Heart right ventricle (tissue), 16 donors: ENCODE measurements at regions not wholly inside any gene's neighbourhood (a gene's known extent, or its start where the extent isn't known, plus 50 kb on each side); places are given as distances from the start of the nearest gene placed in this dataset.

Source experiments
- ATAC-seq, 8 donors: fragments of 200-7000 bp; cut with Tn5 transposase; one replicate each; pipeline ENCODE4 v1.9.1; 2020; ENCODE audit warnings: mild to moderate bottlenecking in 8 of 8, moderate library complexity in 8 of 8, moderate number of reproducible peaks in 1 of 8
- DNase-seq, 2 donors: peaks; one replicate each; pipeline ENCODE4 v3.0.0-alpha.2; 2020
- H3K27ac ChIP-seq, 10 donors: fragments of 200-600 bp; sonication (generic) in 2 of 10; one replicate each; pipeline versions ENCODE4 v1.5.0 to v1.8.0; 2020 to 2022; ENCODE audit warnings: mild to moderate bottlenecking in 3 of 10
- H3K27me3 ChIP-seq, 7 donors: fragments of 200-600 bp; one replicate each; pipeline ENCODE4 v1.8.0; 2021 to 2022; ENCODE audit warnings: mild to moderate bottlenecking in 2 of 7
- H3K36me3 ChIP-seq, 9 donors: fragments of 200-600 bp; sonication (generic) in 1 of 9; one replicate each; pipeline versions ENCODE4 v1.5.0 to v1.8.0; 2020 to 2022; ENCODE audit warnings: mild to moderate bottlenecking in 2 of 9
- H3K4me1 ChIP-seq, 9 donors: fragments of 200-600 bp; sonication (generic) in 1 of 9; one replicate each; pipeline versions ENCODE4 v1.5.0 to v1.8.0; 2020 to 2022; ENCODE audit warnings: mild to moderate bottlenecking in 4 of 9
- H3K4me3 ChIP-seq, 10 donors: fragments of 200-600 bp; sonication (generic) in 2 of 10; one replicate each; pipeline versions ENCODE4 v1.5.0 to v1.8.0; 2020 to 2022; ENCODE audit warnings: mild to moderate bottlenecking in 7 of 10, moderate library complexity in 2 of 10
- H3K9me3 ChIP-seq, 11 donors: fragments of 200-600 bp in 10 of 11; sonication (generic) in 2 of 11; one replicate each; pipeline versions ENCODE4 v1.5.0 to v1.8.0; 2013 to 2022; ENCODE audit warnings: mild to moderate bottlenecking in 2 of 11, control low read depth in 1 of 11, moderate library complexity in 1 of 11
- WGBS, 2 donors: extraction: QIAGEN DNeasy Blood & Tissue Kit; methylation state at CpG; one replicate each; pipeline ENCODE4 v1.1.7; 2013; ENCODE audit warnings: inconsistent platforms in 1 of 2; 5-methylcytosine and 5-hydroxymethylcytosine counted together
- intact Hi-C, 10 donors: fragments of 100-400 bp; cut with DNase I; formaldehyde crosslinking; loops; one replicate each; pipeline versions ENCODE4 v1.11.1 to v1.14.2; 2022
- TF ChIP-seq, protein P1 (sequence below), 9 donors: fragments of 200-600 bp; sonication (generic) in 2 of 9; IDR thresholded peaks; one replicate each; pipeline versions ENCODE4 v1.5.0 to v1.8.0; 2021 to 2022; ENCODE audit warnings: antibody characterized with exemption in 9 of 9, mild to moderate bottlenecking in 5 of 9, moderate library complexity in 1 of 9
- donor health status: Arrhythmogenic right ventricular cardiomyopathy.
- donor health status: ischemic (EF 13 %, LVEDD 7.1; RV severe dilation, severe dysfunction).
- donor health status: healthy with polysubstance abuse.
- donor health status: DM: no; HTN: yes; CAD: no.
- donor health status: DM: no; HTN: no; CAD: no.
- donor health status: ischemic (EF 25% LVEDD 6.9; RV normal size, moderate dysfunction).
- donor health status: ischemic (EF 25% LVEDD 5.7; RV mildly dilated, moderate dysfunction).
- donor health status: healthy.
- donor health status: DM: yes; HTN: yes; CAD: no.
- donor health status: Ischemic cardiomyopathy.
- donor health status: ischemic (EF 35%, LVEDD 5.7; RV mildly dilated, moderate dysfunction).
- donor health status: nonischemic (EF 11% LVEDD 7.7; RV severe dilation, severe dysfunction).
- donor health status: DM: yes; HTN: yes; CAD: no.
- donor health status: PGD.
- donor health status: ischemic (EF 29% LVEDD 5.4; RV normal size, mild dysfunction).
- donor health status: nonischemic (EF 23%, LVEDD 6.1; RV moderate dilation, normal function).

GRCh38 chr2:8469709-8470493, 212.0 kb upstream of the ID2 start:
- Histone ChIP-seq H3K9me3 (no peaks in the 10 kb centered on the region), H3K27me3 (no peaks in the 10 kb centered on the region), H3K4me1 (peaks cover 0 to 38% (median 11%) of the 10 kb centered on the region in 9 donors), H3K36me3 (no peaks in the 10 kb centered on the region), H3K27ac (no peak overlapping the region), H3K4me3 (no peak overlapping the region)
- TF ChIP-seq, protein P1, sequence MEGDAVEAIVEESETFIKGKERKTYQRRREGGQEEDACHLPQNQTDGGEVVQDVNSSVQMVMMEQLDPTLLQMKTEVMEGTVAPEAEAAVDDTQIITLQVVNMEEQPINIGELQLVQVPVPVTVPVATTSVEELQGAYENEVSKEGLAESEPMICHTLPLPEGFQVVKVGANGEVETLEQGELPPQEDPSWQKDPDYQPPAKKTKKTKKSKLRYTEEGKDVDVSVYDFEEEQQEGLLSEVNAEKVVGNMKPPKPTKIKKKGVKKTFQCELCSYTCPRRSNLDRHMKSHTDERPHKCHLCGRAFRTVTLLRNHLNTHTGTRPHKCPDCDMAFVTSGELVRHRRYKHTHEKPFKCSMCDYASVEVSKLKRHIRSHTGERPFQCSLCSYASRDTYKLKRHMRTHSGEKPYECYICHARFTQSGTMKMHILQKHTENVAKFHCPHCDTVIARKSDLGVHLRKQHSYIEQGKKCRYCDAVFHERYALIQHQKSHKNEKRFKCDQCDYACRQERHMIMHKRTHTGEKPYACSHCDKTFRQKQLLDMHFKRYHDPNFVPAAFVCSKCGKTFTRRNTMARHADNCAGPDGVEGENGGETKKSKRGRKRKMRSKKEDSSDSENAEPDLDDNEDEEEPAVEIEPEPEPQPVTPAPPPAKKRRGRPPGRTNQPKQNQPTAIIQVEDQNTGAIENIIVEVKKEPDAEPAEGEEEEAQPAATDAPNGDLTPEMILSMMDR (IDR thresholded peaks at IDR 0.05), result no peak
- DNase-seq (no peak), ATAC-seq (no peak)
- WGBS, 2 donors, result 82 to 94% methylated on average over 11 of the region's 11 CpGs
- intact Hi-C loops, result no loop called here

- ATAC-seq, result peak in 5 of 8 donors; percentile 34 to 67 (median 54)
- DNase-seq, result no peak
- peak overlapping the region in 2 of 10 donors; percentile 6 to 66 for H3K27ac ChIP-seq
- H3K36me3 ChIP-seq, result no peaks in the 10 kb centered on the region
- peaks cover 0 to 63% (median 19%) of the 10 kb centered on the region in 9 donors for H3K4me1 ChIP-seq
- TF ChIP-seq, protein P1 (IDR thresholded peaks at IDR 0.05), result no peak
- H3K4me3 ChIP-seq, result no peak overlapping the region
- intact Hi-C loops, result no loop called here
- H3K27me3 ChIP-seq, result no peaks in the 10 kb centered on the region
- no peaks in the 10 kb centered on the region for H3K9me3 ChIP-seq
- 51 to 64% methylated on average over 7 of the region's 7 CpGs for whole genome bisulfite sequencing, 2 donors
Observed at GRCh38 chr2:8472545-8473323, 209.1 kb upstream of the ID2 start.

DNA sequence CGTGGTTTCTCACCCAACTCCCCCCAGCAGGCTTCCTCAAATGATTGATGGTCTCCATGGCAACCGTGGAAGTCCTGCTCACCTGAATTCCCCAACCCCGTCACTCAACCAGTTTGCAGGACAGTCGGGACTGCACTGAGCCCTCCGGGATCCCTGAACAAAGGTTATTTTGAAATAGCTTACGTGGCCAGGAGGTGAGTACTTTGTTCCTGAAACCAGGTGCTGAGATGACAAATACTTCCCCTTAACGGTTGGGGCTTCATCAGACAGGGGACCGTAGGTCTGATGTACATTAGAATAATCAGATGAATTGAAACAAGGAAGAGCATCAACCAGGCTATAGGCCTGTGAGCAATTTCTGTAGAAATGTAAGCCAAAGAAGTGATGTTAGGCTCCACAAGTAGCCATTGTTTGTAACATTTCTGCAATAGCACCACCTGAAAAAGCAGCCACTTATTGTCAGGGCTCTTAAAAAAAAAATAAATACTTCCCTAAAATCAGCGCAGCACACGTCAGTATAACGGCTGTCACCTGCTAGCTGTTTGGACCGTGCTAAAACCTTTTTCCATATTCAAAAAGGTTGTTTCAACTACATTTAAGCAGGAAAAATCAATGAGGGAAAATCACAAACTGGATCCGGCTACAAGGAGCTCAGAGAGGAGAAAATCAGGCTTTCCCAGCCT, 206.4 kb upstream of the ID2 start:
- DNase-seq (no peak), ATAC-seq (no peak)
- H3K4me3 ChIP-seq, result no peak overlapping the region
- peaks cover 0 to 82% (median 33%) of the 10 kb centered on the region in 9 donors for H3K4me1 ChIP-seq
- H3K9me3 ChIP-seq, result no peaks in the 10 kb centered on the region
- H3K27ac ChIP-seq, result peak overlapping the region in 1 of 10 donors; percentile 52
- no peaks in the 10 kb centered on the region for H3K27me3 ChIP-seq
- H3K36me3 ChIP-seq, result no peaks in the 10 kb centered on the region
- TF ChIP-seq, protein P1 (IDR thresholded peaks at IDR 0.05), result no peak
- intact Hi-C loops, result loop anchor here in 2 of 10 donors (5.0 kb wide), 1 partner anchor 207 kb away; the partner anchor contains the start of gene ID2 (in 2 of the 2)
- 83 to 84% methylated on average over 13 of the region's 13 CpGs for WGBS, 2 donors
